Stomach (tissue), 8 donors: ENCODE measurements at regions not wholly inside any gene's neighbourhood (a gene's known extent, or its start where the extent isn't known, plus 50 kb on each side); places are given as distances from the start of the nearest gene placed in this dataset.

Experiments
- DNase-seq, 2 donors: peaks; one replicate each; pipeline versions ENCODE4 v3.0.0 to v3.0.0-alpha.2; 2013 to 2019
- H3K27ac ChIP-seq, 5 donors: fragments of 200-600 bp in 4 of 5; sonication (generic) in 4 of 5; one replicate each; pipeline ENCODE4 v1.5.1; 2013 to 2019; ENCODE audit warnings: mild to moderate bottlenecking in 1 of 5, moderate library complexity in 1 of 5
- H3K27me3 ChIP-seq, 3 donors: fragments of 200-600 bp; sonication (generic); one replicate each; pipeline ENCODE4 v1.5.1; 2017 to 2019; ENCODE audit warnings: mixed run types in 1 of 3
- H3K36me3 ChIP-seq, 4 donors: fragments of 200-600 bp; sonication (generic); 1 replicate in 3 of 4; 2 replicates in 1 of 4; pipeline ENCODE4 v1.5.1; 2016 to 2019
- H3K4me1 ChIP-seq, 4 donors: fragments of 200-600 bp; sonication (generic); one replicate each; pipeline ENCODE4 v1.5.1; 2016 to 2019
- H3K4me3 ChIP-seq, 4 donors: fragments of 200-600 bp; sonication (generic) in 3 of 4; one replicate each; pipeline ENCODE4 v1.5.1; 2016 to 2019; ENCODE audit warnings: mild to moderate bottlenecking in 1 of 4
- H3K9me3 ChIP-seq, 4 donors: fragments of 200-600 bp; sonication (generic); one replicate each; pipeline ENCODE4 v1.5.1; 2016 to 2019
- CTCF ChIP-seq, 7 experiments: fragments of 450-650 bp in 4 of 7; fragments of 200-600 bp in 3 of 7; sonication (generic) in 3 of 7; IDR thresholded peaks; one replicate each; pipeline ENCODE4 v1.5.1; 2016 to 2019; ENCODE audit warnings: antibody characterized with exemption in 7 of 7, control low read depth in 2 of 7, mild to moderate bottlenecking in 1 of 7
- EP300 ChIP-seq: sonication (generic); formaldehyde crosslinking; IDR thresholded peaks from one replicate; pipeline ENCODE4 v1.6.1; 2017; ENCODE audit warnings: antibody characterized with exemption
- POLR2A ChIP-seq, 4 donors: fragments of 450-650 bp; IDR thresholded peaks; one replicate each; pipeline ENCODE4 v1.6.1; 2016; ENCODE audit warnings: antibody characterized with exemption in 4 of 4, control low read depth in 2 of 4, mild to moderate bottlenecking in 1 of 4, moderate library complexity in 1 of 4
- POLR2AphosphoS5 ChIP-seq, 3 donors: sonication (generic); formaldehyde crosslinking; IDR thresholded peaks; one replicate each; pipeline ENCODE4 v1.6.1; 2016; ENCODE audit warnings: antibody characterized with exemption in 3 of 3
- WGBS, 5 donors: extraction: QIAGEN DNeasy Blood & Tissue Kit in 3 of 5; methylation state at CpG; one replicate each; pipeline versions ENCODE4 v1.1.5 to v1.1.7; 2013 to 2018; 5-methylcytosine and 5-hydroxymethylcytosine counted together
- intact Hi-C: fragments of 100-400 bp; cut with DNase I; formaldehyde crosslinking; loops from one replicate; pipeline ENCODE4 v1.15.1; 2023; ENCODE audit warnings: low total_unique reads
- donor health status: healthy with polysubstance abuse.
- donor health status: Bipolar disorder and iron deficiency.
- donor health status: healthy.

GRCh38 chr12:23113781-23114180 is 488.8 kb downstream of the ETNK1 start:
- H3K4me1 ChIP-seq = no peaks in the 10 kb centered on the region
- no peak for TF ChIP-seq CTCF (IDR thresholded peaks at IDR 0.05)
- no peak for TF ChIP-seq POLR2AphosphoS5 (IDR thresholded peaks at IDR 0.05)
- TF ChIP-seq POLR2A (IDR thresholded peaks at IDR 0.05) = no peak
- TF ChIP-seq EP300 = no peak
- intact Hi-C loops = no loop called here
- H3K36me3 ChIP-seq = no peaks in the 10 kb centered on the region
- H3K9me3 ChIP-seq = no peaks in the 10 kb centered on the region
- WGBS, 5 donors = 46 to 75% (median 56%) methylated on average over 4 of the region's 4 CpGs
- DNase-seq = no peak
- no peak overlapping the region for H3K4me3 ChIP-seq
- no peak overlapping the region for H3K27ac ChIP-seq
- no peaks in the 10 kb centered on the region for H3K27me3 ChIP-seq

GRCh38 chr12:23115984-23116383 is 491.0 kb downstream of the ETNK1 start:
- no peaks in the 10 kb centered on the region for H3K27me3 ChIP-seq
- TF ChIP-seq CTCF (IDR thresholded peaks at IDR 0.05) (no peak), POLR2A (IDR thresholded peaks at IDR 0.05) (no peak), POLR2AphosphoS5 (IDR thresholded peaks at IDR 0.05) (no peak), EP300 (no peak)

DNA sequence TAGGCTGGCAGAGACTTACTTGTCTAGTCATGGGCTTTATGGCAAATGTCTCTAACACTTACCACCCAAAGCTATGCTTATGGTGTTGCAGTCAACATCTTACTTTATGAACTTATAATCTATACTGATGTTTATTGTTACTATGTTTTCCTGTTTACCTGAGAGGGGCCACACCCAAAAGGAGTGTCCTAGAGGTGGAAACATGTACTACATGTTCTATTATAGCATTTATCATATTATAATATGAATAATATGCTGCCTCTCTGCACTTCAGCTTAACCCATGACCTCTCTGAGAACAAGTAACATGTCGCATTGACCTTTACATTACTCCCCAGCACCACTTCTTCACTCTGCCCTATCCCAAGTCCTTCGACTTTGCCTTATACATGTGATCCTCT is 501.8 kb downstream of the ETNK1 start:
- Histone ChIP-seq H3K4me1 (no peaks in the 10 kb centered on the region), H3K4me3 (no peak overlapping the region), H3K36me3 (no peaks in the 10 kb centered on the region), H3K27me3 (no peaks in the 10 kb centered on the region), H3K9me3 (no peaks in the 10 kb centered on the region), H3K27ac (no peak overlapping the region)
- no peak for DNase-seq
- intact Hi-C loops = no loop called here
- no peak for TF ChIP-seq EP300
- no peak for TF ChIP-seq POLR2AphosphoS5 (IDR thresholded peaks at IDR 0.05)
- TF ChIP-seq POLR2A (IDR thresholded peaks at IDR 0.05) = no peak
- no peak for TF ChIP-seq CTCF (IDR thresholded peaks at IDR 0.05)
- 34 to 84% (median 40%) methylated on average over 2 of the region's 2 CpGs for WGBS, 5 donors

More at GRCh38 chr12:23115984-23116383, 491.0 kb downstream of the ETNK1 start:
- H3K36me3 ChIP-seq = no peaks in the 10 kb centered on the region
- no peaks in the 10 kb centered on the region for H3K4me1 ChIP-seq
- no peak overlapping the region for H3K27ac ChIP-seq
- H3K4me3 ChIP-seq = no peak overlapping the region
- no peaks in the 10 kb centered on the region for H3K9me3 ChIP-seq
- no peak for DNase-seq
- intact Hi-C loops = no loop called here
- 88 to 100% (median 97%) methylated on average over 1 of the region's 1 CpG for WGBS, 5 donors

GRCh38 chr12:23127701-23128100 is 502.7 kb downstream of the ETNK1 start:
- 76 to 90% (median 84%) methylated on average over 3 of the region's 3 CpGs for WGBS, 5 donors
- no peaks in the 10 kb centered on the region for H3K36me3 ChIP-seq
- no peaks in the 10 kb centered on the region for H3K4me1 ChIP-seq
- intact Hi-C loops = no loop called here
- no peaks in the 10 kb centered on the region for H3K27me3 ChIP-seq
- H3K9me3 ChIP-seq = no peaks in the 10 kb centered on the region
- H3K27ac ChIP-seq = no peak overlapping the region
- TF ChIP-seq EP300 (no peak), POLR2AphosphoS5 (IDR thresholded peaks at IDR 0.05) (no peak), POLR2A (IDR thresholded peaks at IDR 0.05) (no peak), CTCF (IDR thresholded peaks at IDR 0.05) (no peak)
- DNase-seq = no peak
- no peak overlapping the region for H3K4me3 ChIP-seq
